Stomach (tissue), 4 donors: ENCODE measurements at regions not wholly inside any gene's neighbourhood (a gene's known extent, or its start where the extent isn't known, plus 50 kb on each side); places are given as distances from the start of the nearest gene placed in this dataset.

ENCODE experiments used
- CTCF ChIP-seq, 7 experiments: fragments of 450-650 bp in 4 of 7; fragments of 200-600 bp in 3 of 7; sonication (generic) in 3 of 7; IDR thresholded peaks; one replicate each; pipeline ENCODE4 v1.5.1; 2016 to 2019; ENCODE audit warnings: antibody characterized with exemption in 7 of 7, control low read depth in 2 of 7, mild to moderate bottlenecking in 1 of 7
- EP300 ChIP-seq: sonication (generic); formaldehyde crosslinking; IDR thresholded peaks from one replicate; pipeline ENCODE4 v1.6.1; 2017; ENCODE audit warnings: antibody characterized with exemption
- POLR2A ChIP-seq, 4 donors: fragments of 450-650 bp; IDR thresholded peaks; one replicate each; pipeline ENCODE4 v1.6.1; 2016; ENCODE audit warnings: antibody characterized with exemption in 4 of 4, control low read depth in 2 of 4, mild to moderate bottlenecking in 1 of 4, moderate library complexity in 1 of 4
- POLR2AphosphoS5 ChIP-seq, 3 donors: sonication (generic); formaldehyde crosslinking; IDR thresholded peaks; one replicate each; pipeline ENCODE4 v1.6.1; 2016; ENCODE audit warnings: antibody characterized with exemption in 3 of 3

- TF ChIP-seq POLR2AphosphoS5 (IDR thresholded peaks at IDR 0.05), result no peak
- no peak for TF ChIP-seq CTCF (IDR thresholded peaks at IDR 0.05)
- no peak for TF ChIP-seq POLR2A (IDR thresholded peaks at IDR 0.05)
- TF ChIP-seq EP300, result no peak
These were observed 1023.2 kb downstream of the TMTC2 start for GRCh38 chr12:83709899-83710298.
